ENCODE measurements at regions not wholly inside any gene's neighbourhood (a gene's known extent, or its start where the extent isn't known, plus 50 kb on each side); places are given as distances from the start of the nearest gene placed in this dataset.

DNA sequence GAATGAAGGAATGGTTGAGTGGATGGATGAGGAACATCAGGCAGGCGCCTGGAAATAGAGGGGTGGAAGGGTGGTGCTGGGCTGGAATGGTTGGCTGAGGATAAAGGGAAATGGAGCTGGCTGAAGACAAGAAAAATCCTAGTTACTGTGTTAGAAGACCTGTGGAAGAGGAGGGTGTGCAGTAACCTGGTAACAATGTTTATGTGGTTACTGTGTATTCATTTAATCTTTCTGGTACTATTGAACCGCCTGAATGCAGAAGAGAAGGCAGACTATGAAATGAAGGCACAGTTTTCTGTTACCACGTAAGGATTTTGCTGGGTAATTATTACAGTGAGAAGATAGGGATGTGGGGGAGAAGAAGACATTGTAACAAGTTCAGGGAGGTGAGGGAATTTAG is 110.3 kb upstream of the MGAT5 start:
- Histone ChIP-seq H2AFZ (ENCODE audit: low read length) (no peak overlapping the region), H4K20me1 (ENCODE audit: insufficient read depth, low read length) (no peaks in the 10 kb centered on the region), H3K9me2 (ENCODE audit: low read depth, low read length) (no peaks in the 10 kb centered on the region), H3K4me2 (ENCODE audit: low read length) (no peak overlapping the region), H3K79me2 (ENCODE audit: insufficient read depth, low read length) (peaks cover 21% of the 10 kb centered on the region), H3K4me3 (ENCODE audit: low read depth, low read length, poor library complexity, severe bottlenecking) (no peak overlapping the region), H3K4me1 (ENCODE audit: insufficient read depth, low read length, severe bottlenecking) (peaks cover 10% of the 10 kb centered on the region), H3K36me3 (ENCODE audit: insufficient read depth, low read length) (no peaks in the 10 kb centered on the region), H3K27ac (ENCODE audit: low read depth, low read length, poor library complexity, severe bottlenecking) (no peak overlapping the region), H3K27me3 (ENCODE audit: insufficient read depth, low read length) (no peaks in the 10 kb centered on the region), H3F3A (ENCODE audit: insufficient read depth, low read length) (no peaks in the 10 kb centered on the region), H3K9me3 (ENCODE audit: low read length) (no peaks in the 10 kb centered on the region), H3K9ac (ENCODE audit: low read length) (no peak overlapping the region)
- TF ChIP-seq, protein P1, sequence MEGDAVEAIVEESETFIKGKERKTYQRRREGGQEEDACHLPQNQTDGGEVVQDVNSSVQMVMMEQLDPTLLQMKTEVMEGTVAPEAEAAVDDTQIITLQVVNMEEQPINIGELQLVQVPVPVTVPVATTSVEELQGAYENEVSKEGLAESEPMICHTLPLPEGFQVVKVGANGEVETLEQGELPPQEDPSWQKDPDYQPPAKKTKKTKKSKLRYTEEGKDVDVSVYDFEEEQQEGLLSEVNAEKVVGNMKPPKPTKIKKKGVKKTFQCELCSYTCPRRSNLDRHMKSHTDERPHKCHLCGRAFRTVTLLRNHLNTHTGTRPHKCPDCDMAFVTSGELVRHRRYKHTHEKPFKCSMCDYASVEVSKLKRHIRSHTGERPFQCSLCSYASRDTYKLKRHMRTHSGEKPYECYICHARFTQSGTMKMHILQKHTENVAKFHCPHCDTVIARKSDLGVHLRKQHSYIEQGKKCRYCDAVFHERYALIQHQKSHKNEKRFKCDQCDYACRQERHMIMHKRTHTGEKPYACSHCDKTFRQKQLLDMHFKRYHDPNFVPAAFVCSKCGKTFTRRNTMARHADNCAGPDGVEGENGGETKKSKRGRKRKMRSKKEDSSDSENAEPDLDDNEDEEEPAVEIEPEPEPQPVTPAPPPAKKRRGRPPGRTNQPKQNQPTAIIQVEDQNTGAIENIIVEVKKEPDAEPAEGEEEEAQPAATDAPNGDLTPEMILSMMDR (IDR thresholded peaks at IDR 0.05; ENCODE audit: low read length) = no peak
- TF ChIP-seq EZH2 (IDR thresholded peaks at IDR 0.05; ENCODE audit: borderline replicate concordance, low read length) = no peak

DNA sequence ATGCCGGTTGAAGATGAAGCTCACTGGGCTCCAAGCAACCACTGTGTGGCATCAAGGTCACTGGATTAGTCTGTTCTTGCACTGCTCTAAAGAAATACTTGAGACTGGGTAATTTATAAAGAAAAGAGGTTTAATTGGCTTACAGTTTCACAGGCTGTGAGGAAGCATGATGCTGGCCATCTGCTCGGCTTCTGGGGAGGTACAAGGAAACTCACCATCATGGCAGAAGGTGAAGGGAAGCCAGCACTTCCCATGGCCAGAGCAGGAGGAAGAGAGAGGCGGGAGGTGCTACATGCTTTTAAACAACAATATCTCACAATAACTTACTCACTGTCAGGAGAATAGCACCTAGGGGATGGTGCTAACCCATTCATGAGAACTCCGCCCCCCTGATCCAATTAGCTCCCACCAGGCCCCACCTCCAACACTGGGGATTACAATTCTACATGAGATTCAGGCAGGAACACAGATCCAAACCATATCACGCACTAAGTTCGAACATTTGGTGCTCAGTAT is 109.7 kb upstream of the MGAT5 start:
- Histone ChIP-seq H3K9me2 (ENCODE audit: low read depth, low read length) (no peaks in the 10 kb centered on the region), H3F3A (ENCODE audit: insufficient read depth, low read length) (no peaks in the 10 kb centered on the region), H3K27ac (ENCODE audit: low read depth, low read length, poor library complexity, severe bottlenecking) (no peak overlapping the region), H2AFZ (ENCODE audit: low read length) (no peak overlapping the region), H3K9ac (ENCODE audit: low read length) (no peak overlapping the region), H3K9me3 (ENCODE audit: low read length) (no peaks in the 10 kb centered on the region), H3K4me3 (ENCODE audit: low read depth, low read length, poor library complexity, severe bottlenecking) (no peak overlapping the region), H3K4me2 (ENCODE audit: low read length) (no peak overlapping the region), H3K79me2 (ENCODE audit: insufficient read depth, low read length) (peaks cover 21% of the 10 kb centered on the region), H3K4me1 (ENCODE audit: insufficient read depth, low read length, severe bottlenecking) (peaks cover 10% of the 10 kb centered on the region), H3K36me3 (ENCODE audit: insufficient read depth, low read length) (no peaks in the 10 kb centered on the region), H4K20me1 (ENCODE audit: insufficient read depth, low read length) (no peaks in the 10 kb centered on the region), H3K27me3 (ENCODE audit: insufficient read depth, low read length) (no peaks in the 10 kb centered on the region)
- TF ChIP-seq EZH2 (IDR thresholded peaks at IDR 0.05; ENCODE audit: borderline replicate concordance, low read length) = no peak
- TF ChIP-seq, protein P1 (IDR thresholded peaks at IDR 0.05; ENCODE audit: low read length) = no peak

DNA sequence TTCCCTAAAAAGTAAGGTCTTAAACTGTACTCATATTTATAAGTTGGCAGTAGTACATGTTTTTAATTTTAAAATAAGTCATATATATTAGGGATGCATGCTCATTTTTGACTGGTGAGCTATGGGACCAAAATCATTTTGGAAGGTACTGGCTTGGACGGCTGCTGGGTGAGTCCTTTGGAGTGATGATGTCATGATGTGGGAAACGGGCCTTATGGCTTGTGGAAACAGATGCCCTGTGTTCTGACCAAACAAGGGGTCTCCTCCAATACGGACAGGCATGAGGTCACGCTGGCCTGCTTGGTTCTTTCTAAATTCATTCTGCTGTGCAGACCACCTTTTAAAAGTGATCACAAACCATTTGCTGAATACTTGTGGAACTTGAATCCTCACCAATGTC is 109.2 kb upstream of the MGAT5 start:
- Histone ChIP-seq H3K4me1 (ENCODE audit: insufficient read depth, low read length, severe bottlenecking) (peaks cover 10% of the 10 kb centered on the region), H3K36me3 (ENCODE audit: insufficient read depth, low read length) (no peaks in the 10 kb centered on the region), H3K4me2 (ENCODE audit: low read length) (no peak overlapping the region), H3K9me3 (ENCODE audit: low read length) (no peaks in the 10 kb centered on the region), H3K9me2 (ENCODE audit: low read depth, low read length) (no peaks in the 10 kb centered on the region), H3K4me3 (ENCODE audit: low read depth, low read length, poor library complexity, severe bottlenecking) (no peak overlapping the region), H4K20me1 (ENCODE audit: insufficient read depth, low read length) (no peaks in the 10 kb centered on the region), H2AFZ (ENCODE audit: low read length) (no peak overlapping the region), H3K79me2 (ENCODE audit: insufficient read depth, low read length) (peaks cover 21% of the 10 kb centered on the region), H3K27me3 (ENCODE audit: insufficient read depth, low read length) (no peaks in the 10 kb centered on the region), H3K9ac (ENCODE audit: low read length) (no peak overlapping the region), H3K27ac (ENCODE audit: low read depth, low read length, poor library complexity, severe bottlenecking) (no peak overlapping the region), H3F3A (ENCODE audit: insufficient read depth, low read length) (no peaks in the 10 kb centered on the region)
- TF ChIP-seq, protein P1 (IDR thresholded peaks at IDR 0.05; ENCODE audit: low read length) = no peak
- TF ChIP-seq EZH2 (IDR thresholded peaks at IDR 0.05; ENCODE audit: borderline replicate concordance, low read length) = no peak
